HG02588 (cell line): ENCODE measurements at regions not wholly inside any gene's neighbourhood (a gene's known extent, or its start where the extent isn't known, plus 50 kb on each side); places are given as distances from the start of the nearest gene placed in this dataset.

Experiments used
- ATAC-seq: cut with Tn5 transposase; IDR thresholded peaks from one replicate; pipeline ENCODE4 v1.9.1; 2021; ENCODE audit warnings: mild to moderate bottlenecking, moderate library complexity; ENCODE audit not compliant: unreplicated experiment

DNA sequence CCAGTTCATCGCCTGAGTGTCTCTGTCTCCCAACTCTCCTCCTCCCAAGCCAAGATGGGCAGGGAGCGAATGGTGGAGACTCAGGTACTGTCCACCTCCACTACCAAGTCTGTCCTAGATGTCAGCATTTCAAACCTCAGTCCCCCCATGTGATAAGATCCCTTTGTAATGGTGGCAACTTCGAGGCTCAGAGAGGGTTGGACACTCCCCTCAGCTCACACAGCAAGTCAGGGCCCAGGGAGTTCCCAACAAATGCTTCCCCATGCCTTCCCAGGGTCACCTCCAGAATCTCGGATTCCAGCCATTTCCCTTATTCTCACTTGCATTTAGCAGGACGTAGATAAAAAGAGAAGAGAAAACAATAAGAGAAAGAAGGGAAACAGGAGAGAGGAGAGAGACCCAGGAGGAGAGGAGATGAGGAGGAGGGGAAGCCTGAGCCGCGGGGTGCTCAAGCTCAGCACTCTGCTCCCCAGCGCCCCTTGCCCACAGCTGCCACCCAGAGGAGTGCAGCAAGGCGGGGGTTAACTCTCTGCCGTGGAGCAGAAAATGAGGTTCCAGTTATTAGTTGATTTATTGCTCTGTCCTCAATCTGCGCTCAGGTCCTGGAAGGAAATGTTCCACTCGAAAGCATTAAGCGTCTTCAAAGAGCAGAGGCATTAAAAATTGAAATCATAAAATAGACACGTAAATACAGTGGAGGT lies 84.1 kb upstream of the LINGO1 start:
- ATAC-seq: no peak

- no peak for ATAC-seq
Measured at GRCh38 chr15:77715860-77716259, 83.1 kb upstream of the LINGO1 start.

- no peak for ATAC-seq
Measured at GRCh38 chr15:77715051-77715450, 82.3 kb upstream of the LINGO1 start.

DNA sequence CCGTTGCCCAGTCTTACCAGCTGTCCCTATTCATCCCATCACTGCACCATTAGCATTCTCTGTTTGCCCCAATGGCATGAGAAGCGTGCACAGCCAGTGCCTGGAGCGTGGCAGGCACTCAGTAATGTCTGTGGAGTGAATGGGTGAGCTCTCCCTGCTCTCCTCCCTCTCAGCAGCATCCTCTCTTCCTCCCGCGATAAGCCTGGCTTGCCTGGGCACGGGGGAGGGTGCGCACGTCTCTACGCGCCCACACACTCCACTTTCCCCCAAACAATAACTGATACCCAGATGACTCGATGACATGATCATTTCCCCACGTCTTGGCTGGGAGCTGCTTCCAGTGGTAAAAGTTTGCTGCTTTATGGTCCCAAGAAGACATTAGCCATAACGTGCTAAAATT lies 81.8 kb upstream of the LINGO1 start:
- no peak for ATAC-seq

DNA sequence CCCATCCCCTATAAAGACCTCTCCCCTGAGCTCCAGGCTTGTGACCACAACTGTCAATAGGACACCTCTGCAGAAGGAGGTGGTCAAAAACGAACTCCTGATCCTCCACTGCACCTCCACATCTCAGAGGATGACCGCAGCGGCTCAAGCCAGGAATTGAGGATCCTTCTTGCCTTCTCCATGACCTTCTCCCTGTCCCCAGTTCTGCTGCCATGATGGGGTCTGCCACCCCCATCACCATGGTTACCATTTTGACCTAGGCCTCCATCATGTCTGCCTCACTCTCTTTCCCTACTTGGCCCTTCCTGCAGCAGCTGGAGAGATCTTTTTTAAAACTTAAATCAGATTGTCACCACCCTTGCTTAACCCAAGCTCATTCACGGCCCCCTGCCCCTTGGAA lies 81.3 kb upstream of the LINGO1 start:
- ATAC-seq: no peak

DNA sequence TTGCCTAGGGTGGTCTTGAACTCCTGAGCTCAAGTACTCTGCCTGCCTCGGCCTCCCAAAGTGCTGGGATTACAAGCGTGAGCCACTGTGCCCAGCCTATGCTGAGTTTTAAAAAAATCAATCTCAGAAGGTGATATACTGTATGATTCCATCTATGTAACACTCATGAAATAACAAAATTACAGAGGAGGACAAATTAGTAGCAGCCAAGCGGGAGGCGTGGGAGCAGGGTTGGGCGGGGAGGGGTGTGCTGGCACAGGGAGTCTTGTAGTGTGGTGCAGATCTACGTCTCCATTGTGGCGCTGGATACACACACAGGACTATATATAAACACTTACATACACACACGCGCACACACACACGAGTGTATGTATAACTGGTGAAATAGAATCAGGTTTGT lies 80.6 kb upstream of the LINGO1 start:
- no peak for ATAC-seq

GRCh38 chr15:77712438-77712837 lies 79.7 kb upstream of the LINGO1 start:
- no peak for ATAC-seq

- no peak for ATAC-seq
Measured at GRCh38 chr15:77710637-77711036, 77.9 kb upstream of the LINGO1 start.

- no peak for ATAC-seq
Measured at GRCh38 chr15:77710206-77710605, 77.5 kb upstream of the LINGO1 start.

- no peak for ATAC-seq
Measured at GRCh38 chr15:77709135-77709886, 76.6 kb upstream of the LINGO1 start.

DNA sequence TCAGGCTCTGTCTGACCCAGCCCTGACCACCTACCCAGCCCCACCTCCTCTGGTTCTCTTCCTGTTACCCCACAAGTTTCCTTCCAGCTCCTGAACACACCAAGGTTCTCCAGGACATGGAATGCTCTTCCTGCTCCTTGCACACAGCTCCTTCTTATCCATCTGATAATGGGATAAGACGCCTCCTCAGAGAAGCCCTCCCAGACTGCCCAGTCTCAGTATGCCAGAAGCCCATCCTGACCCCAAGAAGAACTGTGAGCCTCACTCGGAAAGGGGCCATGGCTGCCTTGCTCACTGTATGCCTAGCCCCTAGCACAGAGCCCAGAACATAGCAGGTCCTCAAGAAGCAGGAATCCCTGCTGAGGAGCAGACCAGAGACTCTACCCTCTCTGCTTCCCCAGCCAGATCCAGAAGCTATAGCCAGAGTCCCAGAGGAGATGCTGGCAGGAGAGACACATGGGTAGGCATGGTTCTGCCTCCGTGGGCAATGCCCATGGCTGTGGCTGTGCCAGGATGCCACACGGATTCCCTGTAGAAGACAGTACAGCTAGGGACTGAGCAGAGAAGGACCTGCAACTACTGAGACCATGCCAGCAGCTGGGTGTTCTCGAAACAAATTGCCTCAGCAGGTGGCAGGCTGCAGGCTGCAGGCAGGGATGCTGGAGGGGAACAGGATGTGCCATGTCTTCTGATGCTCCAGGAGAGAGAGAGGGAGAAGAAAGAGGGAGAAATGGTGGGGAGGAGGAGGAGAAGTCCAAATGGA lies 74.0 kb upstream of the LINGO1 start:
- no peak for ATAC-seq

GRCh38 chr15:77702211-77702957 lies 69.7 kb upstream of the LINGO1 start:
- ATAC-seq: no peak

- ATAC-seq: no peak
Measured at GRCh38 chr15:77698481-77698880, 65.8 kb upstream of the LINGO1 start.

DNA sequence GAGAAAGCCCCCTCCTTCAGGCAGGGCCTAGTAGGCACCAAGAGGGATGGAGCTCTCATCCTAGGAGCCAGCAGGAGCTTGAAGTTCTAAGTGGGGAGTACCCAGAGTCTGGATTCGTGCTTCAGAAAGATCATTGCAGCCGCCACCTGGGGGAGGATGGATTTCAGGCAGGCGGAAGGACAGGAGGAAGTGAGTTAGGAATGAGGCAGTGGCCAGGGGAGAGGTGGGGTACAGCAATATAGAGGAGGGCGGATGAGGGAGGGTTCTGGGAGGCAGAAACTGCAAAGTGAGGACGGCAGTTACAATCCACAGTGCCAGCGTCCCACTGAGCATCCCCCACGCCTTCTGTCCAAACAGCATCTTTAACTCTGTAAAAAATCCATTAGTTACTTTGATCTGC lies 65.2 kb upstream of the LINGO1 start:
- ATAC-seq: no peak

DNA sequence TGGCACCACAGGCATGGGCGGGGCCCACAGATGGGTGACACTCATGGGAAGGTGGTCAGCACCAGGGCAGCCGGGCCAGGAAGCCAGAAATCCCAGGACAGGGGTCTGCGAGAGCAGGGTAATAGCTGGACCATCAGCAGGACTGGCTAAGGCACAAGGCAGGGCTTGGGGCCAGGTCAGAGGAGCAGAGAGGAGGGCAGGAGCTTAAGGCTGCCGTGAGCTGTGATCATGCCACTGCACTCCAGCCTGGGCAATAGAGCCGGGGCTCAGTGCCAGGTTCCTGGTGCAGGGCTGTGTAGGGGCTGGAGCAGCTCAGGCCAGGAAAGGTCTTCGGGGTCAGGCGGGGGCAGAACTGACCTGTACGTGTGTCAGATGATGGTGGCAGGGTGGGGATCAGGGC lies 64.2 kb upstream of the LINGO1 start:
- ATAC-seq: no peak

DNA sequence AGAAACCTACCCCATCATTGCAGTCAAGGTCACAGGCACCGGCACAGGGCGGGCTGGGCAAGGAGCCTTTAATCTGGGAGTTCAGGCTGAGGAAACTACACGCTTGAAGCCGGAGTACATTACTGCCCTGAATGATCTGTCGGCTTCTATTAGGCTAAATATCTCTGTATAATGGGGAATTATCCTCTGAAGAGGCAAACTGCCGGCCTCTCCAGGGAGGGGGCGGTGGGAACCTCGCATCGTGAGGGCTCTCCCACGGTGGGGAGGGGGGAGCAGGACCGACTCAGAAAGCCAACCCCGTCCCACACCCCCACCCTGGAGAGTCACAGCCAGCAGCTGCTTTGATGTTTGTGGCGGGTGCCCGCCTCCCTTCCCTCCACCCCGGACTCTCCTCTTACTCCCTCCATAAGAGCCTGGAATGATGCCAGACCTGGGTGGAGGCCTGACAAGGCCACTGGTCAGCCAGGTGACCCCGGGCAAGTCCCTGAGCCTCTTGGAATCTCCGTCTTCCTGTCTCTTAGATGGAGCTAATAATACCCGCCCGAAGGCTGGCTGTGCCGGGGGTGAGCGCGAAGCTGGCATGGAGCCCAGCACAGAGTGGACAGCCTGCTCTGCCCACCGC lies 63.4 kb upstream of the LINGO1 start:
- ATAC-seq: no peak

DNA sequence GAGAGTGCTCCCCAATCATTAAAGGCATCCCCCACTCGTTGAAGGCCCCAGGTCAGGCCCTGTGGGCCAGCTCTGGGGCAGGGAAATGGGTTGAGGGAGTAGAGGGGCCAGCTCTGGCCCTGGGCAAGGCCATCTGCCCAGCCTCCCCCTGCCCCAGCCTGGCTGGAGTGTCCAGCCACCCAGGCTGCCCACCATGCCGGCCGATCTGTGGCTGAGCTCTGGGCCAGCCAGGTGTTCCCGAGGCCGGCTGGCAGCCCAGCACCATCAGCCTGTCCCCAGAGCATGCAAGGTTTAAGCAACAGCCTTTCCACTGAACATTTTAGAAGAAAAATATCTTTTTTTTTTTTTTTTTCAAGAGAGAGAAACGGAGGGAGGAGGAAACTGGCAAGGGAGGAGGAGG lies 62.8 kb upstream of the LINGO1 start:
- no peak for ATAC-seq

- ATAC-seq: no peak
Measured at GRCh38 chr15:77693576-77693975, 60.9 kb upstream of the LINGO1 start.

GRCh38 chr15:77692614-77693013 lies 59.9 kb upstream of the LINGO1 start:
- no peak for ATAC-seq

GRCh38 chr15:77691607-77692006 lies 58.9 kb upstream of the LINGO1 start:
- no peak for ATAC-seq

DNA sequence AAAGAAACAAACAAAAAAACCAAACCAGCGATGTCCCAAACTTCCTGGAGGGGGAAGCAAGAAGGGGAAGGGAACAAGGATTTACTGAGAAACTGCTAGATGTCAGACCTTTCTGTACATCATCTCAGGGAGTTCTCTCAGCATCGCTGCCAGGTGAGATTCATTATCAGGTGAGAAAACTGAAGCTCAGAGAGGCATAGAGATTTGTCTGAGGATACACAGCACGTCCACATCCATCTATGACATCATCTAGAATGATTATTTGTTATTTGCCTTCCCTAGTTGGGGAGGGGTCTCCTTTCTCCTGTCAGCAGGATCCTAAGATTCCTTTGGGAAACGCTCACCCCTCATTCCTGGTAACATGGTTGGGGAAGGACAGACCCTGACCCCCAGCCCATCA lies 57.1 kb upstream of the LINGO1 start:
- no peak for ATAC-seq
